K562 (cell line): ENCODE measurements at regions not wholly inside any gene's neighbourhood (a gene's known extent, or its start where the extent isn't known, plus 50 kb on each side); places are given as distances from the start of the nearest gene placed in this dataset. TPM values are rescaled to one million over a fixed set of nuclear protein-coding genes. Genes with fewer than 3 reads are reported as not detected.

ENCODE experiments used
- small RNA-seq: library from RNA; depleted of rRNA; stranded (forward); fragments of <200 nt; gene quantifications from one replicate; pipeline ENCODE3, GENCODE V24; 2014

Small RNAs in the stretch of these regions (small RNA-seq; reads per million reads assigned to genes)
- gene RF00322 (not detected), gene RN7SL292P (not detected), gene ROBO2P1 (not detected)
